HG03280 (cell line): ENCODE measurements at regions not wholly inside any gene's neighbourhood (a gene's known extent, or its start where the extent isn't known, plus 50 kb on each side); places are given as distances from the start of the nearest gene placed in this dataset.
"Not testable (repeated sequence)": the region's sequence is repeated elsewhere in the genome, so short reads cannot be mapped to it uniquely, and the experiment has no call there.

Experiments used
- ATAC-seq: cut with Tn5 transposase; IDR thresholded peaks from one replicate; pipeline ENCODE4 v1.9.1; 2021; ENCODE audit warnings: mild to moderate bottlenecking, moderate library complexity; ENCODE audit not compliant: unreplicated experiment

- no peak for ATAC-seq
These were observed 142.5 kb downstream of the LCA5 start for GRCh38 chr6:79394690-79395089.

- no peak for ATAC-seq
These were observed 145.1 kb downstream of the LCA5 start for GRCh38 chr6:79392094-79392493.

- ATAC-seq = no peak
These were observed 145.8 kb downstream of the LCA5 start for GRCh38 chr6:79391480-79391879.

- ATAC-seq = no peak
These were observed 151.3 kb downstream of the LCA5 start for GRCh38 chr6:79385893-79386292.

- no peak for ATAC-seq
These were observed 150.9 kb upstream of the HMGN3 start for GRCh38 chr6:79385333-79385732.

- no peak for ATAC-seq
These were observed 150.4 kb upstream of the HMGN3 start for GRCh38 chr6:79384845-79385244.

GRCh38 chr6:79378957-79379356 is 144.5 kb upstream of the HMGN3 start:
- ATAC-seq = no peak

GRCh38 chr6:79377888-79378348 is 143.4 kb upstream of the HMGN3 start:
- ATAC-seq = no peak

- ATAC-seq = no peak
These were observed 142.6 kb upstream of the HMGN3 start for GRCh38 chr6:79377047-79377446.

GRCh38 chr6:79375635-79376337 is 141.3 kb upstream of the HMGN3 start:
- no peak for ATAC-seq

- ATAC-seq = no peak
These were observed 139.8 kb upstream of the HMGN3 start for GRCh38 chr6:79374308-79374707.

- no peak for ATAC-seq
These were observed 139.4 kb upstream of the HMGN3 start for GRCh38 chr6:79373880-79374279.

- ATAC-seq = no peak
These were observed 138.8 kb upstream of the HMGN3 start for GRCh38 chr6:79373246-79373645.

GRCh38 chr6:79372757-79373156 is 138.3 kb upstream of the HMGN3 start:
- ATAC-seq = no peak

GRCh38 chr6:79369026-79369425 is 134.5 kb upstream of the HMGN3 start:
- no peak for ATAC-seq

- ATAC-seq = not testable (repeated sequence)
These were observed 129.0 kb upstream of the HMGN3 start for GRCh38 chr6:79363441-79363840.

- ATAC-seq = not testable (repeated sequence)
These were observed 126.6 kb upstream of the HMGN3 start for GRCh38 chr6:79361074-79361473.

GRCh38 chr6:79353226-79353625 is 118.7 kb upstream of the HMGN3 start:
- no peak for ATAC-seq

GRCh38 chr6:79338493-79338892 is 104.0 kb upstream of the HMGN3 start:
- ATAC-seq = no peak

- peak; percentile 88 for ATAC-seq
These were observed 100.7 kb upstream of the HMGN3 start for GRCh38 chr6:79335133-79335674.

- no peak for ATAC-seq
These were observed 100.2 kb upstream of the HMGN3 start for GRCh38 chr6:79334674-79335073.

- no peak for ATAC-seq
These were observed 96.2 kb upstream of the HMGN3 start for GRCh38 chr6:79330704-79331103.

GRCh38 chr6:79313254-79313653 is 78.8 kb upstream of the HMGN3 start:
- no peak for ATAC-seq
